Muscle layer of colon (tissue), 2 donors: ENCODE measurements at regions not wholly inside any gene's neighbourhood (a gene's known extent, or its start where the extent isn't known, plus 50 kb on each side); places are given as distances from the start of the nearest gene placed in this dataset.

Experiments
- H3K27ac ChIP-seq: one replicate; pipeline ENCODE4 v1.7.0; 2013; ENCODE audit warnings: low read depth, mild to moderate bottlenecking, low read length, moderate library complexity
- H3K27me3 ChIP-seq, 2 donors: one replicate each; pipeline ENCODE4 v1.7.0; 2013; ENCODE audit warnings: low read length in 2 of 2, mild to moderate bottlenecking in 2 of 2; ENCODE audit not compliant: insufficient read depth in 2 of 2, control insufficient read depth in 1 of 2
- H3K36me3 ChIP-seq: one replicate; pipeline ENCODE4 v1.7.0; 2013; ENCODE audit warnings: mild to moderate bottlenecking, low read length; ENCODE audit not compliant: insufficient read depth
- H3K4me1 ChIP-seq: one replicate; pipeline ENCODE4 v1.7.0; 2013; ENCODE audit warnings: mild to moderate bottlenecking, low read length; ENCODE audit not compliant: insufficient read depth
- H3K4me3 ChIP-seq, 2 donors: one replicate each; pipeline ENCODE4 v1.7.0; 2013; ENCODE audit warnings: low read length in 2 of 2, low read depth in 1 of 2, mild to moderate bottlenecking in 1 of 2, moderate library complexity in 1 of 2
- H3K9ac ChIP-seq: one replicate; pipeline ENCODE4 v1.7.0; 2013; ENCODE audit warnings: low read length
- H3K9me3 ChIP-seq: one replicate; pipeline ENCODE4 v1.7.0; 2013; ENCODE audit warnings: mild to moderate bottlenecking, low read length
- donor health status: abdominal sarcoma.
- donor health status: Adenocarcinoma of cecum.

DNA sequence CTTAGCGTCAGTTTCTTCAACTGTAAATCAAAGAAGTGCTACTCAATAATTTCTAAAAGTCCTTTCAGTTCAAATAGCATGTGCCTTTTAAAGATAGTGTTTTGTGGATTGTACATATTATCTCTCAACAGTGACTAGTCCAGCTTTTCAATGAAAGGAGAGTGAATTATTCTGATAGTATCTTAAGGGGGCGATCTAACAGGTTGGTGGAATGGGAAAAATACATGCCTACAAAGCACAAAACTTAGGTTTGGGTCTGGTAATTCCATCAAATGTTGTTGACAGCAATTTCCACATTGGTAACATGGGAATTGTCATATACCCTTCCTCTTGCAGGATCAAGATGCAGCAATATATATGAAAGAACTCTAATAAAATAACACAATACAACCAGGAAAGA lies 50.1 kb upstream of the HDGFL1 start:
- no peak overlapping the region for H3K27ac ChIP-seq
- no peaks in the 10 kb centered on the region for H3K4me1 ChIP-seq
- no peaks in the 10 kb centered on the region for H3K36me3 ChIP-seq
- no peaks in the 10 kb centered on the region for H3K27me3 ChIP-seq
- H3K9ac ChIP-seq = no peak overlapping the region
- H3K4me3 ChIP-seq = no peak overlapping the region
- no peaks in the 10 kb centered on the region for H3K9me3 ChIP-seq
